GM23338 (cell line): ENCODE measurements at regions not wholly inside any gene's neighbourhood (a gene's known extent, or its start where the extent isn't known, plus 50 kb on each side); places are given as distances from the start of the nearest gene placed in this dataset.

Source experiments
- CREB1 ChIP-seq: fragments of 250-450 bp; sonication (Bioruptor Pico); IDR thresholded peaks from 2 replicates; pipeline ENCODE4 v1.5.0; 2020; ENCODE audit warnings: low read depth, mild to moderate bottlenecking, moderate library complexity
- CTCF ChIP-seq, 2 experiments: fragments of 200-600 bp in 1 of 2; sonication (generic) in 1 of 2; conservative IDR thresholded peaks; 2 replicates each; pipeline versions ENCODE4 v1.5.1 to v1.6.1; 2016 to 2017; ENCODE audit warnings: antibody characterized with exemption in 2 of 2, low read depth in 2 of 2, mild to moderate bottlenecking in 2 of 2, moderate library complexity in 1 of 2
- ETS1 ChIP-seq: IDR thresholded peaks from 2 replicates; pipeline ENCODE4 v1.6.1; 2016; ENCODE audit warnings: antibody characterized with exemption
- EZH2 ChIP-seq: fragments of 200-600 bp; sonication (generic); IDR thresholded peaks from one replicate; pipeline ENCODE4 v1.8.0; 2017; ENCODE audit warnings: antibody characterized with exemption, mild to moderate bottlenecking, low read depth; ENCODE audit not compliant: unreplicated experiment
- EZH2phosphoT487 ChIP-seq: fragments of 200-600 bp; sonication (generic); IDR thresholded peaks from one replicate; pipeline ENCODE4 v1.8.1; 2018; ENCODE audit warnings: antibody characterized with exemption; ENCODE audit not compliant: unreplicated experiment
- JUNB ChIP-seq: IDR thresholded peaks from one replicate; pipeline ENCODE4 v1.6.1; 2016; ENCODE audit warnings: antibody characterized with exemption; ENCODE audit not compliant: unreplicated experiment
- POLR2AphosphoS5 ChIP-seq: IDR thresholded peaks from 2 replicates; pipeline ENCODE4 v1.6.1; 2016; ENCODE audit warnings: antibody characterized with exemption, low read depth
- REST ChIP-seq: IDR thresholded peaks from one replicate; pipeline ENCODE4 v1.6.1; 2018; ENCODE audit warnings: antibody characterized with exemption; ENCODE audit not compliant: unreplicated experiment
- ZNF331 ChIP-seq: fragments of 250-450 bp; sonication (Bioruptor Pico); IDR thresholded peaks from 2 replicates; pipeline ENCODE4 v1.5.0; 2020; ENCODE audit warnings: low read depth, mild to moderate bottlenecking, moderate library complexity

GRCh38 chr12:88300931-88301330, 158.8 kb downstream of the TMTC3 start:
- TF ChIP-seq JUNB (no peak), CTCF (conservative IDR thresholded peaks at IDR 0.05; ENCODE audit: low read depth in 2 of 2) (no peak), REST (no peak), POLR2AphosphoS5 (no peak), EZH2phosphoT487 (no peak), ETS1 (no peak), CREB1 (CRISPR knock-in tag) (no peak), EZH2 (no peak), ZNF331 (CRISPR knock-in tag) (no peak)
